Heart left ventricle (tissue), 16 donors: ENCODE measurements at regions not wholly inside any gene's neighbourhood (a gene's known extent, or its start where the extent isn't known, plus 50 kb on each side); places are given as distances from the start of the nearest gene placed in this dataset.

Source experiments
- ATAC-seq, 4 donors: fragments of 200-7000 bp; cut with Tn5 transposase; one replicate each; pipeline ENCODE4 v1.9.1; 2020 to 2022; ENCODE audit warnings: moderate library complexity in 4 of 4, mild to moderate bottlenecking in 3 of 4, moderate number of reproducible peaks in 1 of 4
- DNase-seq, 5 donors: peaks; one replicate each; pipeline ENCODE4 v3.0.0-alpha.2; 2020
- H3K27ac ChIP-seq, 12 donors: fragments of 200-600 bp; sonication (generic) in 4 of 12; one replicate each; pipeline versions ENCODE4 v1.5.0 to v1.8.0; 2016 to 2022; ENCODE audit warnings: mild to moderate bottlenecking in 2 of 12
- H3K27me3 ChIP-seq, 9 donors: fragments of 200-600 bp; sonication (generic) in 2 of 9; one replicate each; pipeline versions ENCODE4 v1.5.1 to v1.8.0; 2016 to 2022; ENCODE audit warnings: mild to moderate bottlenecking in 3 of 9
- H3K36me3 ChIP-seq, 9 donors: fragments of 200-600 bp; sonication (generic) in 2 of 9; one replicate each; pipeline versions ENCODE4 v1.5.0 to v1.8.0; 2018 to 2022; ENCODE audit warnings: mild to moderate bottlenecking in 2 of 9
- H3K4me1 ChIP-seq, 12 donors: fragments of 200-600 bp; sonication (generic) in 4 of 12; one replicate each; pipeline versions ENCODE4 v1.5.0 to v1.8.0; 2016 to 2022; ENCODE audit warnings: mild to moderate bottlenecking in 3 of 12
- H3K4me3 ChIP-seq, 12 donors: fragments of 200-600 bp; sonication (generic) in 4 of 12; one replicate each; pipeline versions ENCODE4 v1.5.0 to v1.8.0; 2017 to 2022; ENCODE audit warnings: mild to moderate bottlenecking in 9 of 12, moderate library complexity in 4 of 12
- H3K9me3 ChIP-seq, 12 donors: fragments of 200-600 bp; sonication (generic) in 4 of 12; one replicate each; pipeline versions ENCODE4 v1.5.0 to v1.8.0; 2016 to 2022; ENCODE audit warnings: mild to moderate bottlenecking in 1 of 12
- POLR2A ChIP-seq, 2 donors: fragments of 450-650 bp; IDR thresholded peaks; one replicate each; pipeline ENCODE4 v1.6.1; 2017; ENCODE audit warnings: antibody characterized with exemption in 2 of 2, mild to moderate bottlenecking in 2 of 2, moderate library complexity in 2 of 2
- WGBS, 4 donors: extraction: QIAGEN DNeasy Blood & Tissue Kit in 2 of 4; methylation state at CpG; one replicate each; pipeline versions ENCODE4 v1.1.5 to v1.1.7; 2013 to 2018; 5-methylcytosine and 5-hydroxymethylcytosine counted together
- intact Hi-C, 10 donors: fragments of 100-400 bp; cut with DNase I; formaldehyde crosslinking; loops; one replicate each; pipeline versions ENCODE4 v1.11.1 to v1.14.2; 2022
- TF ChIP-seq, protein P1 (sequence below), 12 donors: fragments of 200-600 bp; sonication (generic) in 4 of 12; IDR thresholded peaks; one replicate each; pipeline versions ENCODE4 v1.5.0 to v1.8.0; 2018 to 2022; ENCODE audit warnings: antibody characterized with exemption in 12 of 12, mild to moderate bottlenecking in 5 of 12
- donor health status: ischemic (EF 13 %, LVEDD 7.1; RV severe dilation, severe dysfunction).
- donor health status: healthy with polysubstance abuse.
- donor health status: DM: no; HTN: yes; CAD: no.
- donor health status: DM: no; HTN: no; CAD: no.
- donor health status: ischemic (EF 25% LVEDD 6.9; RV normal size, moderate dysfunction).
- donor health status: ischemic (EF 25% LVEDD 5.7; RV mildly dilated, moderate dysfunction).
- donor health status: healthy.
- donor health status: DM: yes; HTN: yes; CAD: no.
- donor health status: ischemic (EF 35%, LVEDD 5.7; RV mildly dilated, moderate dysfunction).
- donor health status: nonischemic (EF 11% LVEDD 7.7; RV severe dilation, severe dysfunction).
- donor health status: DM: yes; HTN: yes; CAD: no.
- donor health status: PGD.
- donor health status: ischemic (EF 29% LVEDD 5.4; RV normal size, mild dysfunction).
- donor health status: nonischemic (EF 23%, LVEDD 6.1; RV moderate dilation, normal function).

DNA sequence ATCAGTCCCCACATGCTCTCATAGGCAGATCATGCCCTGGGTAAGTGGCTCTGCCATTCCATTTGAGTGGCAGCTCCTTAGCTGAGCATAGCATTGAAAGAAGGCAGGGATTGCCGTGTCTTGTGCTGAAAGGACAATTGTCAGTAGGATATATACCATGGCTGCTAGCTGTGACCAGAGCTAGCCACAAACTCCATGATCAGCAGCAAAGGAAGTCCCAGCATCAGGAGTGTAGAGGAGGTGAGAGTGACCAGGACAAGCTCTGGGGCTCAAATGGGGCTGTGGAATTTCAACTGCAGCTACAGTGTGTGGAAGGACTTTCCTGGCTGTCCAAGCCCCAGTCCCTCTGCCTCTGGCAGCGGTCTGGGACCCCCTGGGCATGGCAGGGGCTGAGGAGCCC lies 54.4 kb upstream of the LGALSL start:
- Histone ChIP-seq H3K27ac (no peak overlapping the region), H3K4me1 (peaks cover 0 to 31% (median 19%) of the 10 kb centered on the region in 12 donors), H3K9me3 (no peaks in the 10 kb centered on the region), H3K36me3 (no peaks in the 10 kb centered on the region), H3K27me3 (no peaks in the 10 kb centered on the region), H3K4me3 (no peak overlapping the region)
- WGBS, 4 donors, result 79 to 97% (median 96%) methylated on average over 2 of the region's 2 CpGs
- no peak for ATAC-seq
- no peak for TF ChIP-seq POLR2A (IDR thresholded peaks at IDR 0.05)
- TF ChIP-seq, protein P1, sequence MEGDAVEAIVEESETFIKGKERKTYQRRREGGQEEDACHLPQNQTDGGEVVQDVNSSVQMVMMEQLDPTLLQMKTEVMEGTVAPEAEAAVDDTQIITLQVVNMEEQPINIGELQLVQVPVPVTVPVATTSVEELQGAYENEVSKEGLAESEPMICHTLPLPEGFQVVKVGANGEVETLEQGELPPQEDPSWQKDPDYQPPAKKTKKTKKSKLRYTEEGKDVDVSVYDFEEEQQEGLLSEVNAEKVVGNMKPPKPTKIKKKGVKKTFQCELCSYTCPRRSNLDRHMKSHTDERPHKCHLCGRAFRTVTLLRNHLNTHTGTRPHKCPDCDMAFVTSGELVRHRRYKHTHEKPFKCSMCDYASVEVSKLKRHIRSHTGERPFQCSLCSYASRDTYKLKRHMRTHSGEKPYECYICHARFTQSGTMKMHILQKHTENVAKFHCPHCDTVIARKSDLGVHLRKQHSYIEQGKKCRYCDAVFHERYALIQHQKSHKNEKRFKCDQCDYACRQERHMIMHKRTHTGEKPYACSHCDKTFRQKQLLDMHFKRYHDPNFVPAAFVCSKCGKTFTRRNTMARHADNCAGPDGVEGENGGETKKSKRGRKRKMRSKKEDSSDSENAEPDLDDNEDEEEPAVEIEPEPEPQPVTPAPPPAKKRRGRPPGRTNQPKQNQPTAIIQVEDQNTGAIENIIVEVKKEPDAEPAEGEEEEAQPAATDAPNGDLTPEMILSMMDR (IDR thresholded peaks at IDR 0.05), result no peak
- intact Hi-C loops, result no loop called here
- DNase-seq, result no peak

DNA sequence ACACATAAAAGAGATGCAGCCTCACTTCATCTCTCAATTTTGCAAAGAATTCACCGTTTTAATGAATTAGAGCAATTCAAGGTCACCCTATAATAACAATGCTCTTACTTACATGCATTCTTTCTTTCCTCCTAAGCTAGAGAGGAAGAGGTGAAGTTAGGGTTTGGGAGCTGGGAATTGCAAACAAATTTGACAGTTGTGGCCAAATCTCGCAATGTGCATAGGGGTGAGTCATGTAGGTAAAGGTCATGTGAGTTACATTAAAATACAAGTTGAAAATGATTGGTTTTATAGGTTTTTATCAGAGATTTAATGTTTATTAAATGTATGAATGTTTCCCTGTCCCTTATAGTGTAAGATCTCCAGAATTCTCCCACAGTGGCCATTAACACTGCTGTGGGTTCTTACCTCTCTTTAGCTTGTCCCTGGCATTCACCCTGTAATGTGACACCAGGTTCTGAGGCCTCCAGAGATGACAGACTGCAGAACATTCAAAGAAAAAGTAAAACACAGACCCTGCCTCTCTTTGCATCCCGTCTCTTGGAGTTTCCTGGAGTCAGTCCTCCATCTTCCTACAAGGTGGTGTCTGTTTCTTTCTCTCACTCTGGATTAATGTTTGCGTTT lies 53.7 kb upstream of the LGALSL start:
- DNase-seq (no peak), ATAC-seq (no peak)
- H3K4me3 ChIP-seq, result no peak overlapping the region
- H3K27ac ChIP-seq, result no peak overlapping the region
- 87 to 92% (median 88%) methylated on average over 4 of the region's 4 CpGs for WGBS, 4 donors
- peaks cover 4 to 38% (median 26%) of the 10 kb centered on the region in 12 donors for H3K4me1 ChIP-seq
- H3K9me3 ChIP-seq, result no peaks in the 10 kb centered on the region
- no peaks in the 10 kb centered on the region for H3K27me3 ChIP-seq
- H3K36me3 ChIP-seq, result no peaks in the 10 kb centered on the region
- no peak for TF ChIP-seq POLR2A (IDR thresholded peaks at IDR 0.05)
- TF ChIP-seq, protein P1 (IDR thresholded peaks at IDR 0.05), result no peak
- intact Hi-C loops, result loop anchor here in 6 of 10 donors (5.0 to 10.0 kb wide), 5 partner anchors 52 to 87 kb away; partner anchors contain the start of gene LGALSL (in 2 of the 6)

DNA sequence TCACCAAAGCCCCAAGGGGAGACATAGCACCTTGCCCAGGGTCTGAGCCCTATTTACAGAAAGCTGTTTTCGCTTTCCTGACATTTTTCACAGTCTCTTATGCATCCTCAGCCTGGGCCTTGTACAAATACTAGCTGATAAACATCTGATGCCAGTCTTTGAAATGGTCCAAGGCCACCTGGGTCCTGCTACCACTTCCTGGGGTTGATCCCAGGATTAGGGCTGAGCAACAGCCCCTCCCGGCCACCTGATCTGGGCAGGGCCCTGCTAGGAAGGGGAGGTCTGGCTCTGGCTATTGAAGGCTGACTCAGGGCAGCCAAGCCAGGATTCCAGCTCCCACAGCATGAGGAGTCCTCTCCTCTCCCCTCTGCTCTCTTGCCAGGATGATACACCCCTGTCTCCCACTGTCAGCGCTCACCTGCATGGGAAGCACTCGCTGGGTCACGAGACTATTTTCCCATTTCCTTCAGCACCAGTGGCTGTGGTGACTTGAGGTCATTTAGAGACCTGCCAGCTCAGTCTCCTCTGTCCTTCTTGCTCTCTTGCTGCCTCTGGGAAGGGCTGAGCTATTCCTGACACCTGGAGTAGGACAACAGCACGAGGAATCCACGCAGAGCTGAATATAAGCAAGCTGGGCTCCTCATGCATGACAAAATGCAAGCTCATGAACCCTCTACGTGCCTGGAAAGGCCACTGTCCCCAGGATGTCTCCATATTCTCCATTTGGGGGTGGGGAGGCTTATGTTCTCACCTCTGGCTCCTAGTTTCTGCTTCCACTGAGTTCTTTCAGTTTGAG lies 53.0 kb upstream of the LGALSL start:
- Histone ChIP-seq H3K27ac (no peak overlapping the region), H3K9me3 (no peaks in the 10 kb centered on the region), H3K27me3 (no peaks in the 10 kb centered on the region), H3K4me1 (peaks cover 8 to 45% (median 33%) of the 10 kb centered on the region in 12 donors), H3K4me3 (no peak overlapping the region), H3K36me3 (no peaks in the 10 kb centered on the region)
- DNase-seq (no peak), ATAC-seq (no peak)
- no peak for TF ChIP-seq POLR2A (IDR thresholded peaks at IDR 0.05)
- TF ChIP-seq, protein P1 (IDR thresholded peaks at IDR 0.05), result no peak
- WGBS, 4 donors, result 90 to 94% (median 92%) methylated on average over 8 of the region's 8 CpGs
- intact Hi-C loops, result loop anchor here in 6 of 10 donors (5.0 to 10.0 kb wide), 5 partner anchors 51 to 86 kb away; partner anchors contain the start of gene LGALSL (in 2 of the 6)

DNA sequence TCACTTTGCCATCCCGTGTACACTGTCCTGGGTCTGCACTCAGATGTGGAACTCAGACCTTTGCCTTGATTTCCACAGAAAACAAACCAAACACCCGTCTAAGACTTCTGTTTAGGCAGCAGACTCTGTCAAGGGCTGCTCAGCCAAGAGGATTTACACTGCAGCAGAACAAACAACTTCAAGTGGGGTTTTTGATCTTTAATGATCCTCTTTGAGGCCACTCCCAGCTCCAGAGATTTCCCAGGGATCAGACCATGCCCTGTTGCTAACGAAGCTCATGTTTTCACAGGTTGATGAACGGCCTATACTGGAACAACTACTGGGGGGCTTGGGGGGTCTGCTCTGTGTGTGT lies 52.5 kb upstream of the LGALSL start:
- H3K36me3 ChIP-seq, result no peaks in the 10 kb centered on the region
- no peaks in the 10 kb centered on the region for H3K27me3 ChIP-seq
- ATAC-seq, result no peak
- no peak overlapping the region for H3K27ac ChIP-seq
- no peak for TF ChIP-seq POLR2A (IDR thresholded peaks at IDR 0.05)
- TF ChIP-seq, protein P1 (IDR thresholded peaks at IDR 0.05), result no peak
- intact Hi-C loops, result loop anchor here in 6 of 10 donors (5.0 to 10.0 kb wide), 5 partner anchors 51 to 86 kb away; partner anchors contain the start of gene LGALSL (in 2 of the 6)
- H3K9me3 ChIP-seq, result no peaks in the 10 kb centered on the region
- H3K4me1 ChIP-seq, result peaks cover 8 to 48% (median 36%) of the 10 kb centered on the region in 12 donors
- no peak for DNase-seq
- no peak overlapping the region for H3K4me3 ChIP-seq
- WGBS, 4 donors, result 86 to 93% (median 90%) methylated on average over 4 of the region's 4 CpGs
